Neural progenitor cell (in vitro differentiated cells): ENCODE measurements at regions not wholly inside any gene's neighbourhood (a gene's known extent, or its start where the extent isn't known, plus 50 kb on each side); places are given as distances from the start of the nearest gene placed in this dataset.

Experiments used
- DNase-seq: peaks from one replicate; pipeline ENCODE4 v3.0.0-alpha.2; 2016; ENCODE audit warnings: low spot score
- H2AFZ ChIP-seq: fragments of 200-600 bp; sonication (generic); replicated peaks from 2 replicates; pipeline ENCODE4 v1.6.1; 2016; ENCODE audit warnings: antibody characterized with exemption
- H3F3A ChIP-seq: fragments of 200-600 bp; sonication (generic); 2 replicates; pipeline ENCODE4 v1.6.1; 2016; ENCODE audit warnings: antibody characterized with exemption, low read depth
- H3K27ac ChIP-seq: fragments of 200-600 bp; sonication (generic); 2 replicates; pipeline ENCODE4 v1.5.1; 2016; ENCODE audit warnings: mild to moderate bottlenecking
- H3K27me3 ChIP-seq: fragments of 200-600 bp; sonication (generic); 2 replicates; pipeline ENCODE4 v1.6.1; 2016; ENCODE audit warnings: mild to moderate bottlenecking, moderate library complexity
- H3K36me3 ChIP-seq: fragments of 200-600 bp; sonication (generic); 2 replicates; pipeline ENCODE4 v1.5.1; 2016
- H3K4me1 ChIP-seq: fragments of 200-600 bp; sonication (generic); 2 replicates; pipeline ENCODE4 v1.6.1; 2016; ENCODE audit warnings: mixed run types
- H3K4me2 ChIP-seq: fragments of 200-600 bp; sonication (generic); 2 replicates; pipeline ENCODE4 v1.6.1; 2016
- H3K4me3 ChIP-seq: fragments of 200-600 bp; sonication (generic); 2 replicates; pipeline ENCODE4 v1.5.1; 2016
- H3K79me2 ChIP-seq: fragments of 200-600 bp; sonication (generic); 2 replicates; pipeline ENCODE4 v1.6.1; 2016; ENCODE audit warnings: low read depth
- H3K9ac ChIP-seq: fragments of 200-600 bp; sonication (generic); 2 replicates; pipeline ENCODE4 v1.6.1; 2016
- H3K9me3 ChIP-seq: fragments of 200-600 bp; sonication (generic); 2 replicates; pipeline ENCODE4 v1.5.1; 2016; ENCODE audit warnings: low read depth
- H4K20me1 ChIP-seq: fragments of 200-600 bp; sonication (generic); 2 replicates; pipeline ENCODE4 v1.6.1; 2016; ENCODE audit warnings: low read depth
- H3K27ac Mint-ChIP-seq: 3 replicates; pipeline ENCODE4 v1.8.0; 2021; ENCODE audit warnings: mixed read lengths
- H3K27me3 Mint-ChIP-seq: 2 replicates; pipeline ENCODE4 v1.8.0; 2022; ENCODE audit warnings: low read depth, mild to moderate bottlenecking, inconsistent platforms, moderate library complexity, mixed read lengths; ENCODE audit not compliant: insufficient read depth
- H3K36me3 Mint-ChIP-seq: 3 replicates; pipeline ENCODE4 v1.8.0; 2021; ENCODE audit warnings: mixed read lengths
- H3K4me1 Mint-ChIP-seq: 3 replicates; pipeline ENCODE4 v1.8.0; 2021; ENCODE audit warnings: mixed read lengths
- H3K4me3 Mint-ChIP-seq: 3 replicates; pipeline ENCODE4 v1.8.0; 2021; ENCODE audit warnings: mild to moderate bottlenecking, moderate library complexity, mixed read lengths
- H3K9me3 Mint-ChIP-seq: 3 replicates; pipeline ENCODE4 v1.8.0; 2020; ENCODE audit warnings: mixed read lengths
- EZH2 ChIP-seq: fragments of 200-600 bp; sonication (generic); IDR thresholded peaks from 2 replicates; pipeline ENCODE4 v1.6.1; 2017; ENCODE audit warnings: antibody characterized with exemption, mild to moderate bottlenecking, moderate library complexity
- EZH2phosphoT487 ChIP-seq: fragments of 200-600 bp; sonication (generic); IDR thresholded peaks from 2 replicates; pipeline ENCODE4 v1.6.1; 2017; ENCODE audit warnings: antibody characterized with exemption
- TF ChIP-seq, protein P1 (sequence below): fragments of 200-600 bp; sonication (generic); IDR thresholded peaks from 2 replicates; pipeline ENCODE4 v1.5.1; 2017; ENCODE audit warnings: antibody characterized with exemption, mild to moderate bottlenecking

GRCh38 chr2:74067221-74067747, 80.4 kb downstream of the BOLA3 start:
- Histone ChIP-seq H3K36me3 (no peaks in the 10 kb centered on the region), H3K79me2 (no peaks in the 10 kb centered on the region), H3K9ac (no peak overlapping the region), H3F3A (no peaks in the 10 kb centered on the region), H3K4me3 (no peak overlapping the region), H3K4me2 (no peak overlapping the region), H3K4me1 (no peaks in the 10 kb centered on the region), H3K27ac (no peak overlapping the region), H4K20me1 (peaks cover 12% of the 10 kb centered on the region), H3K9me3 (no peaks in the 10 kb centered on the region), H2AFZ (no peak overlapping the region), H3K27me3 (no peaks in the 10 kb centered on the region)
- Mint-ChIP-seq H3K4me3 (no peak overlapping the region), H3K9me3 (peaks cover 2% of the 10 kb centered on the region), H3K27me3 (no peaks in the 10 kb centered on the region), H3K27ac (no peak overlapping the region), H3K36me3 (peaks cover 15% of the 10 kb centered on the region), H3K4me1 (no peaks in the 10 kb centered on the region)
- TF ChIP-seq EZH2phosphoT487 = no peak
- TF ChIP-seq EZH2 = no peak
- TF ChIP-seq, protein P1, sequence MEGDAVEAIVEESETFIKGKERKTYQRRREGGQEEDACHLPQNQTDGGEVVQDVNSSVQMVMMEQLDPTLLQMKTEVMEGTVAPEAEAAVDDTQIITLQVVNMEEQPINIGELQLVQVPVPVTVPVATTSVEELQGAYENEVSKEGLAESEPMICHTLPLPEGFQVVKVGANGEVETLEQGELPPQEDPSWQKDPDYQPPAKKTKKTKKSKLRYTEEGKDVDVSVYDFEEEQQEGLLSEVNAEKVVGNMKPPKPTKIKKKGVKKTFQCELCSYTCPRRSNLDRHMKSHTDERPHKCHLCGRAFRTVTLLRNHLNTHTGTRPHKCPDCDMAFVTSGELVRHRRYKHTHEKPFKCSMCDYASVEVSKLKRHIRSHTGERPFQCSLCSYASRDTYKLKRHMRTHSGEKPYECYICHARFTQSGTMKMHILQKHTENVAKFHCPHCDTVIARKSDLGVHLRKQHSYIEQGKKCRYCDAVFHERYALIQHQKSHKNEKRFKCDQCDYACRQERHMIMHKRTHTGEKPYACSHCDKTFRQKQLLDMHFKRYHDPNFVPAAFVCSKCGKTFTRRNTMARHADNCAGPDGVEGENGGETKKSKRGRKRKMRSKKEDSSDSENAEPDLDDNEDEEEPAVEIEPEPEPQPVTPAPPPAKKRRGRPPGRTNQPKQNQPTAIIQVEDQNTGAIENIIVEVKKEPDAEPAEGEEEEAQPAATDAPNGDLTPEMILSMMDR = no peak
- no peak for DNase-seq

DNA sequence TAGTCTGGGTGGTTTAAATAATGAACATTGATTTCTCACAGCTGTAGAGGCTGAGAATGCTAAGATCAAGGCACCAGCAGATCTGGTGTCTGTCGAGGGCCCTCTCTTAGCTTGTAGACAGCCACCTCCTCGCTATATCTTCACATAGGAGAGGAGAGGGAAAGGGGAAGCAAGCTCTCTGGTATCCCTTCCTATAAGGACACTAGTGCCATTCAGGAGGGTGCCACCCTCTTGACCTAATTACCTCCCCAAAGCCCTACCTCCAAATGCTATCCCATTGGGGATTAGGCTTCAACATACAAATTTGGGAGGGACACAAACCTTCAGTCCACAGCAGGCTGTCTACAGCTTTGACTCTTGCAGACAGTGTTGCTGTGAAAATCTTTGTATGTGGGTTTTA, 76.7 kb downstream of the BOLA3 start:
- H3K27me3 Mint-ChIP-seq = no peaks in the 10 kb centered on the region
- Histone ChIP-seq H4K20me1 (peaks cover 14% of the 10 kb centered on the region), H3K27ac (no peak overlapping the region), H3F3A (no peaks in the 10 kb centered on the region), H3K9ac (no peak overlapping the region), H3K4me1 (no peaks in the 10 kb centered on the region), H2AFZ (no peak overlapping the region), H3K27me3 (no peaks in the 10 kb centered on the region), H3K79me2 (no peaks in the 10 kb centered on the region), H3K4me2 (no peak overlapping the region), H3K4me3 (no peak overlapping the region), H3K9me3 (no peaks in the 10 kb centered on the region), H3K36me3 (no peaks in the 10 kb centered on the region)
- TF ChIP-seq EZH2 (no peak), EZH2phosphoT487 (no peak)
- TF ChIP-seq, protein P1 = no peak
- no peak overlapping the region for H3K27ac Mint-ChIP-seq
- H3K36me3 Mint-ChIP-seq = peaks cover 5% of the 10 kb centered on the region
- DNase-seq = no peak
- no peaks in the 10 kb centered on the region for H3K9me3 Mint-ChIP-seq
- no peak overlapping the region for H3K4me3 Mint-ChIP-seq
- no peaks in the 10 kb centered on the region for H3K4me1 Mint-ChIP-seq

- H3K36me3 ChIP-seq = no peaks in the 10 kb centered on the region
- no peak overlapping the region for H2AFZ ChIP-seq
- no peaks in the 10 kb centered on the region for H3K79me2 ChIP-seq
- H3K27ac ChIP-seq = no peak overlapping the region
- no peak overlapping the region for H3K9ac ChIP-seq
- Mint-ChIP-seq H3K4me3 (no peak overlapping the region), H3K27me3 (no peaks in the 10 kb centered on the region), H3K9me3 (no peaks in the 10 kb centered on the region), H3K27ac (no peak overlapping the region), H3K4me1 (no peaks in the 10 kb centered on the region), H3K36me3 (peaks cover 5% of the 10 kb centered on the region)
- no peaks in the 10 kb centered on the region for H3K4me1 ChIP-seq
- H3K27me3 ChIP-seq = no peaks in the 10 kb centered on the region
- H3K4me3 ChIP-seq = no peak overlapping the region
- no peak for DNase-seq
- peaks cover 14% of the 10 kb centered on the region for H4K20me1 ChIP-seq
- TF ChIP-seq, protein P1 = no peak
- no peak for TF ChIP-seq EZH2
- no peak for TF ChIP-seq EZH2phosphoT487
- no peaks in the 10 kb centered on the region for H3K9me3 ChIP-seq
- no peak overlapping the region for H3K4me2 ChIP-seq
- no peaks in the 10 kb centered on the region for H3F3A ChIP-seq
Observed at GRCh38 chr2:74071426-74071825, 76.3 kb downstream of the BOLA3 start.
